ENCODE measurements at regions not wholly inside any gene's neighbourhood (a gene's known extent, or its start where the extent isn't known, plus 50 kb on each side); places are given as distances from the start of the nearest gene placed in this dataset.

GRCh38 chr10:109451879-109452278 lies 471.4 kb downstream of the XPNPEP1 start:
- H3K4me3 ChIP-seq (ENCODE audit: low read depth, low read length), result no peak overlapping the region
- no peak for TF ChIP-seq CTCF (conservative IDR thresholded peaks at IDR 0.05; ENCODE audit: low read depth, low read length)
- no peak for DNase-seq (ENCODE audit: low read depth)

GRCh38 chr10:109450702-109451101 lies 472.6 kb downstream of the XPNPEP1 start:
- no peak overlapping the region for H3K4me3 ChIP-seq (ENCODE audit: low read depth, low read length)
- no peak for TF ChIP-seq CTCF (conservative IDR thresholded peaks at IDR 0.05; ENCODE audit: low read depth, low read length)
- no peak for DNase-seq (ENCODE audit: low read depth)

- no peak for DNase-seq (ENCODE audit: low read depth)
- no peak for TF ChIP-seq CTCF (conservative IDR thresholded peaks at IDR 0.05; ENCODE audit: low read depth, low read length)
- H3K4me3 ChIP-seq (ENCODE audit: low read depth, low read length), result no peak overlapping the region
Measured at GRCh38 chr10:109433434-109433833, 489.9 kb downstream of the XPNPEP1 start.

GRCh38 chr10:109432281-109432680 lies 491.0 kb downstream of the XPNPEP1 start:
- no peak for TF ChIP-seq CTCF (conservative IDR thresholded peaks at IDR 0.05; ENCODE audit: low read depth, low read length)
- no peak overlapping the region for H3K4me3 ChIP-seq (ENCODE audit: low read depth, low read length)

GRCh38 chr10:109430799-109431198 lies 492.5 kb downstream of the XPNPEP1 start:
- no peak overlapping the region for H3K4me3 ChIP-seq (ENCODE audit: low read depth, low read length)
- DNase-seq (ENCODE audit: low read depth), result no peak
- TF ChIP-seq CTCF (conservative IDR thresholded peaks at IDR 0.05; ENCODE audit: low read depth, low read length), result no peak

More at GRCh38 chr10:109432281-109432680, 491.0 kb downstream of the XPNPEP1 start:
- DNase-seq (ENCODE audit: low read depth), result no peak

- no peak for TF ChIP-seq CTCF (conservative IDR thresholded peaks at IDR 0.05; ENCODE audit: low read depth, low read length)
- H3K4me3 ChIP-seq (ENCODE audit: low read depth, low read length), result no peak overlapping the region
- DNase-seq (ENCODE audit: low read depth), result peak; percentile 17
Measured at GRCh38 chr10:109430043-109430760, 493.1 kb downstream of the XPNPEP1 start.
